ENCODE measurements at regions not wholly inside any gene's neighbourhood (a gene's known extent, or its start where the extent isn't known, plus 50 kb on each side); places are given as distances from the start of the nearest gene placed in this dataset.

- no peaks in the 10 kb centered on the region for H3K9me2 ChIP-seq (ENCODE audit: low read depth, low read length)
- no peaks in the 10 kb centered on the region for H3K36me3 ChIP-seq (ENCODE audit: insufficient read depth, low read length)
- H3F3A ChIP-seq (ENCODE audit: insufficient read depth, low read length): no peaks in the 10 kb centered on the region
- TF ChIP-seq EZH2 (IDR thresholded peaks at IDR 0.05; ENCODE audit: borderline replicate concordance, low read length) (no peak), CTCF (IDR thresholded peaks at IDR 0.05; ENCODE audit: low read length) (no peak)
- no peaks in the 10 kb centered on the region for H3K9me3 ChIP-seq (ENCODE audit: low read length)
- no peak overlapping the region for H3K9ac ChIP-seq (ENCODE audit: low read length)
- H3K27me3 ChIP-seq (ENCODE audit: insufficient read depth, low read length): no peaks in the 10 kb centered on the region
- no peaks in the 10 kb centered on the region for H3K79me2 ChIP-seq (ENCODE audit: insufficient read depth, low read length)
- no peaks in the 10 kb centered on the region for H3K4me1 ChIP-seq (ENCODE audit: insufficient read depth, low read length, severe bottlenecking)
- H3K4me3 ChIP-seq (ENCODE audit: low read depth, low read length, poor library complexity, severe bottlenecking): no peak overlapping the region
- H2AFZ ChIP-seq (ENCODE audit: low read length): no peak overlapping the region
- no peaks in the 10 kb centered on the region for H4K20me1 ChIP-seq (ENCODE audit: insufficient read depth, low read length)
- no peak overlapping the region for H3K27ac ChIP-seq (ENCODE audit: low read depth, low read length, poor library complexity, severe bottlenecking)
- no peak overlapping the region for H3K4me2 ChIP-seq (ENCODE audit: low read length)
These were observed 525.5 kb upstream of the CCNG1 start for GRCh38 chr5:162911873-162912272.

GRCh38 chr5:162916368-162916767 lies 521.0 kb upstream of the CCNG1 start:
- Histone ChIP-seq H4K20me1 (ENCODE audit: insufficient read depth, low read length) (no peaks in the 10 kb centered on the region), H3K27me3 (ENCODE audit: insufficient read depth, low read length) (no peaks in the 10 kb centered on the region), H3K9me2 (ENCODE audit: low read depth, low read length) (no peaks in the 10 kb centered on the region), H3K79me2 (ENCODE audit: insufficient read depth, low read length) (no peaks in the 10 kb centered on the region), H3F3A (ENCODE audit: insufficient read depth, low read length) (no peaks in the 10 kb centered on the region), H2AFZ (ENCODE audit: low read length) (no peak overlapping the region), H3K4me1 (ENCODE audit: insufficient read depth, low read length, severe bottlenecking) (no peaks in the 10 kb centered on the region), H3K9ac (ENCODE audit: low read length) (no peak overlapping the region), H3K4me2 (ENCODE audit: low read length) (no peak overlapping the region), H3K4me3 (ENCODE audit: low read depth, low read length, poor library complexity, severe bottlenecking) (no peak overlapping the region), H3K9me3 (ENCODE audit: low read length) (no peaks in the 10 kb centered on the region), H3K27ac (ENCODE audit: low read depth, low read length, poor library complexity, severe bottlenecking) (no peak overlapping the region), H3K36me3 (ENCODE audit: insufficient read depth, low read length) (no peaks in the 10 kb centered on the region)
- TF ChIP-seq EZH2 (IDR thresholded peaks at IDR 0.05; ENCODE audit: borderline replicate concordance, low read length): no peak
- TF ChIP-seq CTCF (IDR thresholded peaks at IDR 0.05; ENCODE audit: low read length): no peak

- no peaks in the 10 kb centered on the region for H3K36me3 ChIP-seq (ENCODE audit: insufficient read depth, low read length)
- H3K4me3 ChIP-seq (ENCODE audit: low read depth, low read length, poor library complexity, severe bottlenecking): no peak overlapping the region
- H3K79me2 ChIP-seq (ENCODE audit: insufficient read depth, low read length): no peaks in the 10 kb centered on the region
- H3K9me2 ChIP-seq (ENCODE audit: low read depth, low read length): no peaks in the 10 kb centered on the region
- H2AFZ ChIP-seq (ENCODE audit: low read length): no peak overlapping the region
- no peaks in the 10 kb centered on the region for H3K9me3 ChIP-seq (ENCODE audit: low read length)
- TF ChIP-seq EZH2 (IDR thresholded peaks at IDR 0.05; ENCODE audit: borderline replicate concordance, low read length) (no peak), CTCF (IDR thresholded peaks at IDR 0.05; ENCODE audit: low read length) (no peak)
- no peaks in the 10 kb centered on the region for H3K27me3 ChIP-seq (ENCODE audit: insufficient read depth, low read length)
- H3K9ac ChIP-seq (ENCODE audit: low read length): no peak overlapping the region
- no peaks in the 10 kb centered on the region for H3F3A ChIP-seq (ENCODE audit: insufficient read depth, low read length)
- H4K20me1 ChIP-seq (ENCODE audit: insufficient read depth, low read length): no peaks in the 10 kb centered on the region
- no peaks in the 10 kb centered on the region for H3K4me1 ChIP-seq (ENCODE audit: insufficient read depth, low read length, severe bottlenecking)
- no peak overlapping the region for H3K27ac ChIP-seq (ENCODE audit: low read depth, low read length, poor library complexity, severe bottlenecking)
- no peak overlapping the region for H3K4me2 ChIP-seq (ENCODE audit: low read length)
These were observed 508.3 kb upstream of the CCNG1 start for GRCh38 chr5:162929104-162929503.

Measured in OCI-LY1 (cell line).